Endothelial cell of umbilical vein (primary cell): ENCODE measurements at regions not wholly inside any gene's neighbourhood (a gene's known extent, or its start where the extent isn't known, plus 50 kb on each side); places are given as distances from the start of the nearest gene placed in this dataset.

Experiments used
- BruUV-seq: library from RNA; stranded (reverse); fragments of 400-500 nt; replicated peaks from 2 replicates; lab custom pipeline; 2021; lab: Mats Ljungman, UMichigan
- CTCF ChIA-PET: fragments of 300-600, 350-600 bp; sonication (Branson Sonifier 250); formaldehyde crosslinking; loops from one replicate; lab custom pipeline; 2021; ENCODE audit warnings: antibody characterized with exemption, inconsistent platforms; lab: Charles Lee
- POLR2A ChIA-PET: fragments of 300-600, 350-600 bp; sonication (Branson Sonifier 250); formaldehyde crosslinking; loops from one replicate; lab custom pipeline; 2021; ENCODE audit warnings: antibody characterized with exemption, inconsistent platforms; lab: Charles Lee
- DNase-seq: peaks from one replicate; pipeline ENCODE4 v3.0.0-alpha.2; 2011; ENCODE audit warnings: low read depth, low spot score
- FAIRE-seq: peaks from 2 replicates; lab custom pipeline; 2011; peaks lifted over from hg19 to GRCh38; lab: Jason Lieb, UNC
- H2AFZ ChIP-seq: 2 replicates; pipeline ENCODE4 v1.6.0; 2012; ENCODE audit warnings: low read depth, low read length, control low read depth, inconsistent platforms
- H3K27ac ChIP-seq: 2 replicates; pipeline ENCODE4 v1.5.1; 2011; ENCODE audit warnings: low read depth, mild to moderate bottlenecking, control low read depth, low read length, moderate library complexity; ENCODE audit not compliant: insufficient read depth
- H3K27me3 ChIP-seq, 2 experiments: 2 replicates each; pipeline versions ENCODE4 v1.6.0 to v1.6.1; 2011; ENCODE audit warnings: low read length in 2 of 2, mixed read lengths in 1 of 2; ENCODE audit not compliant: control insufficient read depth in 2 of 2, insufficient read depth in 2 of 2
- H3K36me3 ChIP-seq, 2 experiments: 2 replicates in 1 of 2; 3 replicates in 1 of 2; pipeline ENCODE4 v1.5.1; 2011; ENCODE audit warnings: low read length in 2 of 2, mild to moderate bottlenecking in 1 of 2, moderate library complexity in 1 of 2; ENCODE audit not compliant: control insufficient read depth in 2 of 2, insufficient read depth in 2 of 2; ENCODE audit errors: extremely low read depth in 1 of 2
- H3K4me1 ChIP-seq: 3 replicates; pipeline ENCODE4 v1.5.1; 2011; ENCODE audit warnings: mild to moderate bottlenecking, low read length; ENCODE audit not compliant: control insufficient read depth, insufficient read depth; ENCODE audit errors: extremely low read depth
- H3K4me2 ChIP-seq: 2 replicates; pipeline ENCODE4 v1.6.1; 2011; ENCODE audit warnings: low read length, control low read depth, mixed read lengths; ENCODE audit not compliant: insufficient read depth
- H3K4me3 ChIP-seq, 3 experiments: fragments of 200-600 bp in 1 of 3; sonication (generic), shearing (Covaris generic) in 1 of 3; replicated peaks in 1 of 3; 2 replicates each; pipeline ENCODE4 v1.5.1; 2011 to 2016; ENCODE audit warnings: control low read depth in 3 of 3, low read length in 3 of 3, mild to moderate bottlenecking in 2 of 3, inconsistent platforms in 1 of 3, low read depth in 1 of 3, moderate library complexity in 1 of 3; ENCODE audit not compliant: insufficient read depth in 1 of 3
- H3K79me2 ChIP-seq: 2 replicates; pipeline ENCODE4 v1.6.0; 2012; ENCODE audit warnings: low read length, inconsistent platforms; ENCODE audit not compliant: control insufficient read depth, insufficient read depth
- H3K9ac ChIP-seq: replicated peaks from 2 replicates; pipeline ENCODE3; 2011; ENCODE audit warnings: low read length, control low read depth; ENCODE audit not compliant: insufficient read depth; ENCODE audit errors: extremely low read depth
- H3K9me1 ChIP-seq: replicated peaks from 3 replicates; pipeline ENCODE4 v1.6.0; 2011; ENCODE audit warnings: mild to moderate bottlenecking, low read length; ENCODE audit not compliant: control insufficient read depth, insufficient read depth; ENCODE audit errors: extremely low read depth
- H3K9me3 ChIP-seq: replicated peaks from 2 replicates; pipeline ENCODE4 v1.5.1; 2012; ENCODE audit warnings: low read length, inconsistent platforms; ENCODE audit not compliant: control insufficient read depth, insufficient read depth
- H4K20me1 ChIP-seq: replicated peaks from 2 replicates; pipeline ENCODE3; 2011; ENCODE audit warnings: mild to moderate bottlenecking, low read length; ENCODE audit not compliant: control insufficient read depth, insufficient read depth; ENCODE audit errors: extremely low read depth
- CTCF ChIP-seq, 2 donors: IDR thresholded peaks; 1 replicate in 1 of 2; 2 replicates in 1 of 2; pipeline ENCODE4 v1.5.1; 2011; ENCODE audit warnings: low read length in 2 of 2, mild to moderate bottlenecking in 2 of 2, moderate library complexity in 2 of 2, control low read depth in 1 of 2, inconsistent platforms in 1 of 2, low read depth in 1 of 2; ENCODE audit not compliant: insufficient read depth in 1 of 2; ENCODE audit errors: extremely low read depth in 1 of 2
- EZH2 ChIP-seq: IDR thresholded peaks from 2 replicates; pipeline ENCODE4 v1.6.1; 2012; ENCODE audit warnings: borderline replicate concordance, low read depth, mild to moderate bottlenecking, moderate library complexity, low read length, inconsistent platforms; ENCODE audit not compliant: severe bottlenecking
- FOS ChIP-seq: IDR thresholded peaks from 2 replicates; pipeline ENCODE4 v1.6.1; 2011; ENCODE audit warnings: mild to moderate bottlenecking, low read length, moderate library complexity, borderline replicate concordance; ENCODE audit not compliant: insufficient read depth
- GATA2 ChIP-seq: IDR thresholded peaks from 2 replicates; pipeline ENCODE4 v1.7.0; 2011; ENCODE audit warnings: low read depth, mild to moderate bottlenecking, moderate library complexity, mixed read lengths, low read length; ENCODE audit not compliant: insufficient read length, insufficient read depth
- JUN ChIP-seq: IDR thresholded peaks from 2 replicates; pipeline ENCODE4 v1.6.1; 2011; ENCODE audit warnings: borderline replicate concordance, low read depth; ENCODE audit not compliant: insufficient read length, insufficient read depth
- MAX ChIP-seq: IDR thresholded peaks from 2 replicates; pipeline ENCODE4 v1.6.1; 2011; ENCODE audit not compliant: insufficient read depth, insufficient read length
- MYC ChIP-seq: IDR thresholded peaks from one replicate; pipeline ENCODE4 v1.6.1; 2011; ENCODE audit warnings: mild to moderate bottlenecking, low read depth, low read length
- POLR2A ChIP-seq: IDR thresholded peaks from 2 replicates; pipeline ENCODE4 v1.6.1; 2012; ENCODE audit warnings: low read depth, mild to moderate bottlenecking, control low read depth, low read length
- POLR2AphosphoS5 ChIP-seq: IDR thresholded peaks from 2 replicates; pipeline ENCODE4 v1.6.1; 2012; ENCODE audit warnings: low read depth, mild to moderate bottlenecking, control low read depth, low read length, moderate library complexity; ENCODE audit not compliant: insufficient read depth
- dilution Hi-C: fragments of 300-500 bp; cut with MboI; formaldehyde crosslinking; loops from one replicate; pipeline ENCODE4 v1.15.0; 2019; ENCODE audit warnings: low sequenced_read_pairs; ENCODE audit not compliant: extremely low pct_ligation_motif_present
- intact Hi-C: fragments of 100-400 bp; cut with micrococcal nuclease; formaldehyde crosslinking; loops from one replicate; pipeline ENCODE4 v1.10.0; 2022

- no peaks in the 10 kb centered on the region for H4K20me1 ChIP-seq
- ChIA-PET POLR2A (no interaction called here), CTCF (no interaction called here)
- no peaks in the 10 kb centered on the region for H3K36me3 ChIP-seq
- dilution Hi-C loops: no loop called here
- no peak overlapping the region for H3K9ac ChIP-seq
- H3K4me2 ChIP-seq: no peak overlapping the region
- H2AFZ ChIP-seq: no peak overlapping the region
- DNase-seq: no peak
- peaks cover 0 to 4% of the 10 kb centered on the region in 2 experiments for H3K27me3 ChIP-seq
- H3K4me3 ChIP-seq: no peak overlapping the region
- no peak for FAIRE-seq
- H3K9me1 ChIP-seq: no peaks in the 10 kb centered on the region
- no TSS peak for BruUV-seq
- no peak overlapping the region for H3K27ac ChIP-seq
- H3K9me3 ChIP-seq: no peaks in the 10 kb centered on the region
- no peaks in the 10 kb centered on the region for H3K79me2 ChIP-seq
- no peaks in the 10 kb centered on the region for H3K4me1 ChIP-seq
- intact Hi-C loops: no loop called here
- no peak for TF ChIP-seq GATA2
Measured at GRCh38 chr2:120415060-120415459, 69.1 kb downstream of the INHBB start.

- POLR2A ChIA-PET: no interaction called here
- intact Hi-C loops (no loop called here), dilution Hi-C loops (no loop called here)
- H3K27ac ChIP-seq: no peak overlapping the region
- H3K9me1 ChIP-seq: no peaks in the 10 kb centered on the region
- CTCF ChIA-PET: interaction anchor here (1.1 kb wide), 1 partner anchor 105 kb away, joined by 3 read pairs; no protein-coding TSS in a partner anchor
- H3K27me3 ChIP-seq: peaks cover 0 to 4% of the 10 kb centered on the region in 2 experiments
- TF ChIP-seq JUN (no peak), CTCF (IDR thresholded peaks at IDR 0.05; ENCODE audit: extremely low read depth in 1 of 2, insufficient read depth in 1 of 2, low read depth in 1 of 2, low read length in 2 of 2) (no peak), POLR2A (no peak), MAX (no peak), MYC (no peak), EZH2 (no peak), FOS (no peak), GATA2 (no peak), POLR2AphosphoS5 (no peak)
- no peak for FAIRE-seq
- H4K20me1 ChIP-seq: no peaks in the 10 kb centered on the region
- no peak for DNase-seq
- no peaks in the 10 kb centered on the region for H3K79me2 ChIP-seq
- no peaks in the 10 kb centered on the region for H3K4me1 ChIP-seq
- H3K36me3 ChIP-seq: no peaks in the 10 kb centered on the region
- H2AFZ ChIP-seq: no peak overlapping the region
- H3K4me3 ChIP-seq: no peak overlapping the region
- no peak overlapping the region for H3K4me2 ChIP-seq
- BruUV-seq: no TSS peak
- no peak overlapping the region for H3K9ac ChIP-seq
- no peaks in the 10 kb centered on the region for H3K9me3 ChIP-seq
Measured at GRCh38 chr2:120415728-120416509, 70.0 kb downstream of the INHBB start.
